HL-60 (cell line): ENCODE measurements at regions not wholly inside any gene's neighbourhood (a gene's known extent, or its start where the extent isn't known, plus 50 kb on each side); places are given as distances from the start of the nearest gene placed in this dataset.

Source experiments
- DNase-seq, 2 experiments: peaks; one replicate each; pipeline ENCODE4 v3.0.0-alpha.2; 2010 to 2020; ENCODE audit warnings: low read depth in 1 of 2, low spot score in 1 of 2
- H3K27ac ChIP-seq: fragments of 250-450 bp; sonication (Bioruptor Pico); replicated peaks from 2 replicates; pipeline ENCODE4 v1.5.1; 2020; ENCODE audit warnings: mild to moderate bottlenecking, moderate library complexity
- H3K27me3 ChIP-seq: fragments of 250-450 bp; sonication (Bioruptor Pico); 2 replicates; pipeline ENCODE4 v1.5.1; 2021; ENCODE audit warnings: mild to moderate bottlenecking, moderate library complexity; ENCODE audit not compliant: insufficient read depth, poor library complexity, severe bottlenecking
- H3K4me3 ChIP-seq: replicated peaks from 2 replicates; pipeline ENCODE4 v1.5.1; 2011; ENCODE audit warnings: mild to moderate bottlenecking, control low read depth, low read length; ENCODE audit not compliant: insufficient read depth
- GABPA ChIP-seq: IDR thresholded peaks from 2 replicates; pipeline ENCODE4 v1.6.1; 2012; ENCODE audit warnings: low read depth
- POLR2AphosphoS5 ChIP-seq: IDR thresholded peaks from 2 replicates; pipeline ENCODE4 v1.6.1; 2012; ENCODE audit warnings: low read depth
- SPI1 ChIP-seq: IDR thresholded peaks from 2 replicates; pipeline ENCODE4 v1.6.1; 2012; ENCODE audit warnings: low read depth, mild to moderate bottlenecking, borderline replicate concordance
- TF ChIP-seq, protein P1 (sequence below): IDR thresholded peaks from one replicate; pipeline ENCODE4 v1.5.1; 2011; ENCODE audit warnings: low read length, control low read depth, inconsistent platforms; ENCODE audit not compliant: insufficient read depth
- TF ChIP-seq, protein P2 (sequence below): IDR thresholded peaks from 2 replicates; pipeline ENCODE4 v1.6.1; 2012; ENCODE audit warnings: low read depth; ENCODE audit not compliant: insufficient replicate concordance

DNA sequence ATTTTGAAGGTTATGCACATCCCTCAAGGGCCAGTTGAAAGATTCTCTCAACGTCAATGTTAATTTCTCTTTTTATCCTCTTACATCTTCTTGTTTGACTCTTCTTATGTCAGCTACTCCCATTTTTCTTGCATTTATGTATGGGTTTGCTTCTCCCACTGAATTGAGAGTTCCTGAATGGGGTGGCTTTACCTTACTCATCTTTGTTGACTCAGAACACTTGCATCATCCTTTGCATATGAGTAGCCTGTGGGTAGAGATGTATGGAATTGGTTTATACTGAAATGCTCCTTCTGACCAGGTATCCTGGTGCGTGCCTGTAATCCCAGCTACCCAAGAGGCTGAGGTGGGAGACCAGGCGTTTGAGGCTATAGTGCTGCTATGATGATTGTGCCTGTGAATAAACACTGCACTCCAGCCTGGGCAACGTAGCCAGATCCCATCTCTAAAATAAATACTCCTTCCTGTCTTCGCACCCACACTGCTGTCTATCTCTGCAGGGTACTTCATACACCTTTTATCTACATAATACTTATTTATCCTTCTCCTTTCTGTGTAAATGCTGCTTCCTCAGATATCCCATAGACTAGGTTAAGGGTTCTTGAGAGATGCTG is 123.6 kb upstream of the DPH6 start:
- H3K27ac ChIP-seq, result no peak overlapping the region
- no peak overlapping the region for H3K4me3 ChIP-seq
- no peaks in the 10 kb centered on the region for H3K27me3 ChIP-seq
- DNase-seq, result no peak
- TF ChIP-seq GABPA, result no peak
- TF ChIP-seq, protein P1, sequence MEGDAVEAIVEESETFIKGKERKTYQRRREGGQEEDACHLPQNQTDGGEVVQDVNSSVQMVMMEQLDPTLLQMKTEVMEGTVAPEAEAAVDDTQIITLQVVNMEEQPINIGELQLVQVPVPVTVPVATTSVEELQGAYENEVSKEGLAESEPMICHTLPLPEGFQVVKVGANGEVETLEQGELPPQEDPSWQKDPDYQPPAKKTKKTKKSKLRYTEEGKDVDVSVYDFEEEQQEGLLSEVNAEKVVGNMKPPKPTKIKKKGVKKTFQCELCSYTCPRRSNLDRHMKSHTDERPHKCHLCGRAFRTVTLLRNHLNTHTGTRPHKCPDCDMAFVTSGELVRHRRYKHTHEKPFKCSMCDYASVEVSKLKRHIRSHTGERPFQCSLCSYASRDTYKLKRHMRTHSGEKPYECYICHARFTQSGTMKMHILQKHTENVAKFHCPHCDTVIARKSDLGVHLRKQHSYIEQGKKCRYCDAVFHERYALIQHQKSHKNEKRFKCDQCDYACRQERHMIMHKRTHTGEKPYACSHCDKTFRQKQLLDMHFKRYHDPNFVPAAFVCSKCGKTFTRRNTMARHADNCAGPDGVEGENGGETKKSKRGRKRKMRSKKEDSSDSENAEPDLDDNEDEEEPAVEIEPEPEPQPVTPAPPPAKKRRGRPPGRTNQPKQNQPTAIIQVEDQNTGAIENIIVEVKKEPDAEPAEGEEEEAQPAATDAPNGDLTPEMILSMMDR, result no peak
- TF ChIP-seq, protein P2, sequence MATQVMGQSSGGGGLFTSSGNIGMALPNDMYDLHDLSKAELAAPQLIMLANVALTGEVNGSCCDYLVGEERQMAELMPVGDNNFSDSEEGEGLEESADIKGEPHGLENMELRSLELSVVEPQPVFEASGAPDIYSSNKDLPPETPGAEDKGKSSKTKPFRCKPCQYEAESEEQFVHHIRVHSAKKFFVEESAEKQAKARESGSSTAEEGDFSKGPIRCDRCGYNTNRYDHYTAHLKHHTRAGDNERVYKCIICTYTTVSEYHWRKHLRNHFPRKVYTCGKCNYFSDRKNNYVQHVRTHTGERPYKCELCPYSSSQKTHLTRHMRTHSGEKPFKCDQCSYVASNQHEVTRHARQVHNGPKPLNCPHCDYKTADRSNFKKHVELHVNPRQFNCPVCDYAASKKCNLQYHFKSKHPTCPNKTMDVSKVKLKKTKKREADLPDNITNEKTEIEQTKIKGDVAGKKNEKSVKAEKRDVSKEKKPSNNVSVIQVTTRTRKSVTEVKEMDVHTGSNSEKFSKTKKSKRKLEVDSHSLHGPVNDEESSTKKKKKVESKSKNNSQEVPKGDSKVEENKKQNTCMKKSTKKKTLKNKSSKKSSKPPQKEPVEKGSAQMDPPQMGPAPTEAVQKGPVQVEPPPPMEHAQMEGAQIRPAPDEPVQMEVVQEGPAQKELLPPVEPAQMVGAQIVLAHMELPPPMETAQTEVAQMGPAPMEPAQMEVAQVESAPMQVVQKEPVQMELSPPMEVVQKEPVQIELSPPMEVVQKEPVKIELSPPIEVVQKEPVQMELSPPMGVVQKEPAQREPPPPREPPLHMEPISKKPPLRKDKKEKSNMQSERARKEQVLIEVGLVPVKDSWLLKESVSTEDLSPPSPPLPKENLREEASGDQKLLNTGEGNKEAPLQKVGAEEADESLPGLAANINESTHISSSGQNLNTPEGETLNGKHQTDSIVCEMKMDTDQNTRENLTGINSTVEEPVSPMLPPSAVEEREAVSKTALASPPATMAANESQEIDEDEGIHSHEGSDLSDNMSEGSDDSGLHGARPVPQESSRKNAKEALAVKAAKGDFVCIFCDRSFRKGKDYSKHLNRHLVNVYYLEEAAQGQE, result no peak
- TF ChIP-seq SPI1, result no peak
- no peak for TF ChIP-seq POLR2AphosphoS5

GRCh38 chr15:35671197-35671596 is 125.2 kb upstream of the DPH6 start:
- no peak overlapping the region for H3K4me3 ChIP-seq
- H3K27ac ChIP-seq, result no peak overlapping the region
- TF ChIP-seq, protein P2, result no peak
- TF ChIP-seq, protein P1, result no peak
- TF ChIP-seq GABPA (no peak), POLR2AphosphoS5 (no peak), SPI1 (no peak)
- H3K27me3 ChIP-seq, result no peaks in the 10 kb centered on the region
- DNase-seq, result no peak

DNA sequence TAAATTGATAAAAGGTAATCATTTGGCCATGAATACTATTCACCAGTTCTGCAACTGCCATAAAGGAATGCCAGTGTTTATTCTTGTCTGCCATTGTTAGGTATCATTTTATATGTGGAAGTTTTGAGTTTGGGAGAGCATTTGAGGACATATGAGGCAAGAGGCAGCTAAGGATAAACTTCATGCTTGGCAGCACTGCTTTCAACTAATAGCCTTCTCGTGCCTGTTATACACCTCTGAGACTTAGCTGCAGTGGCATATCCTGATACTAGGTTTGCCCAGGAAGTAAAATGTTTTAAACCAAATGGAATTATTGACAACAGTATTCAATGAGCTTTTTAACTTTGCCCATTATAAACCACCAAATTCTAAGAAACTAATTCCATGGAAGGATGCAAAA is 126.0 kb upstream of the DPH6 start:
- no peak for TF ChIP-seq POLR2AphosphoS5
- no peak for TF ChIP-seq SPI1
- TF ChIP-seq, protein P1, result no peak
- no peak for TF ChIP-seq GABPA
- TF ChIP-seq, protein P2, result no peak
- H3K4me3 ChIP-seq, result no peak overlapping the region
- no peaks in the 10 kb centered on the region for H3K27me3 ChIP-seq
- no peak overlapping the region for H3K27ac ChIP-seq
- DNase-seq, result no peak
